ENCODE measurements at regions not wholly inside any gene's neighbourhood (a gene's known extent, or its start where the extent isn't known, plus 50 kb on each side); places are given as distances from the start of the nearest gene placed in this dataset.

GRCh38 chr13:26503826-26504594, 53.5 kb upstream of the WASF3 start:
- Mint-ChIP-seq H3K27ac (no peak overlapping the region), H3K36me3 (ENCODE audit: low read depth) (no peaks in the 10 kb centered on the region), H3K27me3 (peaks cover 6% of the 10 kb centered on the region), H3K9me3 (peaks cover 2% of the 10 kb centered on the region), H3K4me1 (no peaks in the 10 kb centered on the region), H3K4me3 (no peak overlapping the region)
- CTCF ChIA-PET, result no interaction called here
- TF ChIP-seq CTCF (IDR thresholded peaks at IDR 0.05), result no peak
- no peak for DNase-seq
- no peak for ATAC-seq (ENCODE audit: low read depth)
- POLR2A ChIA-PET, result no interaction called here
- intact Hi-C loops (cut with micrococcal nuclease), result no loop called here
